ENCODE measurements at regions not wholly inside any gene's neighbourhood (a gene's known extent, or its start where the extent isn't known, plus 50 kb on each side); places are given as distances from the start of the nearest gene placed in this dataset.

DNA sequence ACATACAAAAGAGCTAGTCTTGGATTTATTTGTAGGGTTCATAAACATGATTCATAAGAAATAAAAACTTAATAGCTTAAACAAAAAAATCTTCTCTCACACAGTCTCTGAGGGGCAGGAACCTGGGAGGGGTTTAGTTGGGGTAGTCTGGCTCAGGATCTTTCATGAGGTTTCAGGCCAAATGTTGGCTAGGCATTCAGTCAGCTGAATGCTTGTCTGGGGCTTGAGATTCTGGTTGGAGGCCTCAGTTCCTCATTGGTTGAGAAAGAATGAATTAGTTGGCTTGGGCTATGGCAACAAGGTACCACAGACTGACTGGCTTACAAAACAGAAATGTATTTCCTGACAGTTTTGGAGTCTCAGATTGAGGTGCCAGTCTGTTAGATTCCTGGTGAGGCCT lies 74.3 kb downstream of the ANKRD7 start:
- DNase-seq: no peak
- Mint-ChIP-seq H3K27ac (ENCODE audit: unreplicated experiment) (no peak overlapping the region), H3K4me1 (ENCODE audit: low read depth, unreplicated experiment) (no peaks in the 10 kb centered on the region), H3K9me3 (ENCODE audit: unreplicated experiment) (no peaks in the 10 kb centered on the region), H3K4me3 (ENCODE audit: unreplicated experiment) (no peak overlapping the region), H3K36me3 (ENCODE audit: unreplicated experiment) (no peaks in the 10 kb centered on the region), H3K27me3 (ENCODE audit: unreplicated experiment) (no peaks in the 10 kb centered on the region)
- TF ChIP-seq, protein P1, sequence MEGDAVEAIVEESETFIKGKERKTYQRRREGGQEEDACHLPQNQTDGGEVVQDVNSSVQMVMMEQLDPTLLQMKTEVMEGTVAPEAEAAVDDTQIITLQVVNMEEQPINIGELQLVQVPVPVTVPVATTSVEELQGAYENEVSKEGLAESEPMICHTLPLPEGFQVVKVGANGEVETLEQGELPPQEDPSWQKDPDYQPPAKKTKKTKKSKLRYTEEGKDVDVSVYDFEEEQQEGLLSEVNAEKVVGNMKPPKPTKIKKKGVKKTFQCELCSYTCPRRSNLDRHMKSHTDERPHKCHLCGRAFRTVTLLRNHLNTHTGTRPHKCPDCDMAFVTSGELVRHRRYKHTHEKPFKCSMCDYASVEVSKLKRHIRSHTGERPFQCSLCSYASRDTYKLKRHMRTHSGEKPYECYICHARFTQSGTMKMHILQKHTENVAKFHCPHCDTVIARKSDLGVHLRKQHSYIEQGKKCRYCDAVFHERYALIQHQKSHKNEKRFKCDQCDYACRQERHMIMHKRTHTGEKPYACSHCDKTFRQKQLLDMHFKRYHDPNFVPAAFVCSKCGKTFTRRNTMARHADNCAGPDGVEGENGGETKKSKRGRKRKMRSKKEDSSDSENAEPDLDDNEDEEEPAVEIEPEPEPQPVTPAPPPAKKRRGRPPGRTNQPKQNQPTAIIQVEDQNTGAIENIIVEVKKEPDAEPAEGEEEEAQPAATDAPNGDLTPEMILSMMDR (IDR thresholded peaks at IDR 0.05; ENCODE audit: partially characterized antibody, unreplicated experiment): no peak

DNA sequence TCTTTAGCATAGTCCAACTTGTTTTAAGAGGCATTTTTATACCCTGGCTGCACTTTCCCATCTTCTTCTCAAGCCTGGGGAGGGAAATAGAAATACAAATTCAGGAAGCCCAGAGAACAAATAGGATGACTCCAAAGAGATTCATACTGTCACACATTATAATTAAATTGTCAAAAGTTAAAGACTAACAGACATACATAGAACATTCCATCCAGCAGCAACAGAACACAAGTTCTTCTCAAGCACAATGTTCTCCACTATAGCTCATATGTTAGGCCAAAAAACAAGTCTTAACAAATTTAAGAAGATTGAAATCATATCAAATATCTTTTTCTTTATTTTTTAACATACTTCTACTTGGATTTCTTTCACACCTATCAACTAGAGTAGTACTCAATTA lies 75.7 kb downstream of the ANKRD7 start:
- Mint-ChIP-seq H3K27me3 (ENCODE audit: unreplicated experiment) (no peaks in the 10 kb centered on the region), H3K4me1 (ENCODE audit: low read depth, unreplicated experiment) (no peaks in the 10 kb centered on the region), H3K27ac (ENCODE audit: unreplicated experiment) (no peak overlapping the region), H3K36me3 (ENCODE audit: unreplicated experiment) (no peaks in the 10 kb centered on the region), H3K4me3 (ENCODE audit: unreplicated experiment) (no peak overlapping the region), H3K9me3 (ENCODE audit: unreplicated experiment) (no peaks in the 10 kb centered on the region)
- TF ChIP-seq, protein P1 (IDR thresholded peaks at IDR 0.05; ENCODE audit: partially characterized antibody, unreplicated experiment): no peak
- no peak for DNase-seq

- no peak overlapping the region for H3K27ac Mint-ChIP-seq (ENCODE audit: unreplicated experiment)
- H3K36me3 Mint-ChIP-seq (ENCODE audit: unreplicated experiment): peaks cover 1% of the 10 kb centered on the region
- no peaks in the 10 kb centered on the region for H3K4me1 Mint-ChIP-seq (ENCODE audit: low read depth, unreplicated experiment)
- H3K9me3 Mint-ChIP-seq (ENCODE audit: unreplicated experiment): no peaks in the 10 kb centered on the region
- DNase-seq: no peak
- no peak overlapping the region for H3K4me3 Mint-ChIP-seq (ENCODE audit: unreplicated experiment)
- TF ChIP-seq, protein P1 (IDR thresholded peaks at IDR 0.05; ENCODE audit: partially characterized antibody, unreplicated experiment): no peak
- H3K27me3 Mint-ChIP-seq (ENCODE audit: unreplicated experiment): no peaks in the 10 kb centered on the region
Observed at GRCh38 chr7:118304100-118304499, 79.6 kb downstream of the ANKRD7 start.

- Mint-ChIP-seq H3K27ac (ENCODE audit: unreplicated experiment) (no peak overlapping the region), H3K9me3 (ENCODE audit: unreplicated experiment) (peaks cover 1% of the 10 kb centered on the region), H3K4me1 (ENCODE audit: low read depth, unreplicated experiment) (no peaks in the 10 kb centered on the region), H3K4me3 (ENCODE audit: unreplicated experiment) (no peak overlapping the region), H3K36me3 (ENCODE audit: unreplicated experiment) (peaks cover 8% of the 10 kb centered on the region), H3K27me3 (ENCODE audit: unreplicated experiment) (peaks cover 1% of the 10 kb centered on the region)
- TF ChIP-seq, protein P1 (IDR thresholded peaks at IDR 0.05; ENCODE audit: partially characterized antibody, unreplicated experiment): no peak
- no peak for DNase-seq
Observed at GRCh38 chr7:118305671-118306070, 81.2 kb downstream of the ANKRD7 start.

- no peak for DNase-seq
- peaks cover 2% of the 10 kb centered on the region for H3K27me3 Mint-ChIP-seq (ENCODE audit: unreplicated experiment)
- TF ChIP-seq, protein P1 (IDR thresholded peaks at IDR 0.05; ENCODE audit: partially characterized antibody, unreplicated experiment): no peak
- peaks cover 8% of the 10 kb centered on the region for H3K36me3 Mint-ChIP-seq (ENCODE audit: unreplicated experiment)
- no peak overlapping the region for H3K27ac Mint-ChIP-seq (ENCODE audit: unreplicated experiment)
- no peaks in the 10 kb centered on the region for H3K4me1 Mint-ChIP-seq (ENCODE audit: low read depth, unreplicated experiment)
- H3K4me3 Mint-ChIP-seq (ENCODE audit: unreplicated experiment): no peak overlapping the region
- H3K9me3 Mint-ChIP-seq (ENCODE audit: unreplicated experiment): peaks cover 1% of the 10 kb centered on the region
Observed at GRCh38 chr7:118306771-118307170, 82.3 kb downstream of the ANKRD7 start.

Measured in glutamatergic neuron (in vitro differentiated cells).